ENCODE measurements at regions not wholly inside any gene's neighbourhood (a gene's known extent, or its start where the extent isn't known, plus 50 kb on each side); places are given as distances from the start of the nearest gene placed in this dataset.

- ChIA-PET POLR2A (ENCODE audit: unreplicated experiment) (no interaction called here), CTCF (no interaction called here)
- no peak overlapping the region for H4K8ac ChIP-seq (ENCODE audit: low read depth in 2 of 2, low read length in 2 of 2)
- 0% methylated on average over 1 of the region's 2 CpGs; no CpG with 5 or more reads in 1 of the 2 experiments for WGBS, 2 experiments (ENCODE audit: extremely low coverage in 2 of 2, insufficient read length in 1 of 2)
- H2BK5ac ChIP-seq (ENCODE audit: low read depth, low read length, poor library complexity, severe bottlenecking), result no peak overlapping the region
- no peak overlapping the region for H2AK5ac ChIP-seq (ENCODE audit: low read depth, low read length)
- no peak for TF ChIP-seq BHLHE40 (IDR thresholded peaks at IDR 0.05; ENCODE audit: low read depth, low read length)
- no peak for TF ChIP-seq RAD21 (IDR thresholded peaks at IDR 0.05; ENCODE audit: low read length)
- TF ChIP-seq CEBPB (IDR thresholded peaks at IDR 0.05; ENCODE audit: low read depth, low read length), result no peak
- no peak for TF ChIP-seq MAZ (IDR thresholded peaks at IDR 0.05; ENCODE audit: borderline replicate concordance, low read depth, low read length)
- TF ChIP-seq RCOR1 (IDR thresholded peaks at IDR 0.05; ENCODE audit: insufficient replicate concordance, low read length), result no peak
- H2AK9ac ChIP-seq (replicated peaks; ENCODE audit: low read depth, low read length, poor library complexity), result no peak overlapping the region
- no peak overlapping the region for H2BK15ac ChIP-seq (ENCODE audit: low read depth, low read length)
- no peak overlapping the region for H3K23ac ChIP-seq (ENCODE audit: low read depth, low read length)
- dilution Hi-C loops (cut with HindIII; ENCODE audit: low sequenced_read_pairs, unreplicated experiment) (no loop called here), in situ Hi-C loops (cut with MboI; ENCODE audit: low sequenced_read_pairs) (no loop called here), intact Hi-C loops (cut with micrococcal nuclease) (no loop called here)
- no peaks in the 10 kb centered on the region for H4K20me1 ChIP-seq (ENCODE audit: insufficient read depth, low read length)
- H3K36me3 ChIP-seq (ENCODE audit: control insufficient read depth, insufficient read depth, low read length), result no peaks in the 10 kb centered on the region
- no peak overlapping the region for H2BK20ac ChIP-seq (ENCODE audit: low read depth, low read length)
- H3K4ac ChIP-seq (ENCODE audit: low read depth, low read length), result no peak overlapping the region
- H3K18ac ChIP-seq (ENCODE audit: low read depth, low read length), result no peak overlapping the region
- no peak overlapping the region for H3K56ac ChIP-seq (ENCODE audit: extremely low read depth, insufficient read depth, low read length)
- H2AFZ ChIP-seq (replicated peaks; ENCODE audit: low read length, poor library complexity), result no peak overlapping the region
- H3K79me1 ChIP-seq (ENCODE audit: low read depth in 1 of 2, low read length in 2 of 2), result no peaks in the 10 kb centered on the region
- H3K4me1 ChIP-seq (ENCODE audit: control insufficient read depth, insufficient read depth, low read length), result no peaks in the 10 kb centered on the region
- H3K27me3 ChIP-seq (ENCODE audit: control insufficient read depth, insufficient read depth, low read length), result peaks cover 2% of the 10 kb centered on the region; the same call in 1 of the 2 replicates
- no peak overlapping the region for H3K14ac ChIP-seq (replicated peaks; ENCODE audit: low read depth, low read length)
- no peak overlapping the region for H4K91ac ChIP-seq (ENCODE audit: insufficient read depth, low read depth, low read length)
- DNase-seq, result no peak
- no peak overlapping the region for H2BK120ac ChIP-seq (ENCODE audit: low read depth, low read length)
- H3K27ac ChIP-seq (ENCODE audit: insufficient read depth, low read length), result no peak overlapping the region
- no peak overlapping the region for H4K5ac ChIP-seq (ENCODE audit: low read depth, low read length)
- no peak for ATAC-seq (ENCODE audit: low read depth)
- no peaks in the 10 kb centered on the region for H3K9me1 ChIP-seq (ENCODE audit: insufficient read depth, low read length)
- no peak overlapping the region for H3K4me3 ChIP-seq (ENCODE audit: insufficient read depth, low read depth, low read length)
- no peaks in the 10 kb centered on the region for H3K9me3 ChIP-seq (ENCODE audit: control insufficient read depth, insufficient read depth, low read length)
- no TSS peak for BruUV-seq (replicated peaks)
- H3K4me2 ChIP-seq (ENCODE audit: low read depth, low read length), result no peak overlapping the region
- no peak overlapping the region for H3K9ac ChIP-seq (ENCODE audit: low read depth, low read length)
These were observed 295.3 kb upstream of the SLC24A2 start for GRCh38 chr9:20084125-20084524.
